CMK (cell line): ENCODE measurements at regions not wholly inside any gene's neighbourhood (a gene's known extent, or its start where the extent isn't known, plus 50 kb on each side); places are given as distances from the start of the nearest gene placed in this dataset.

Experiments used
- DNase-seq: peaks from one replicate; pipeline ENCODE4 v3.0.0-alpha.2; 2010; ENCODE audit warnings: low read depth

DNA sequence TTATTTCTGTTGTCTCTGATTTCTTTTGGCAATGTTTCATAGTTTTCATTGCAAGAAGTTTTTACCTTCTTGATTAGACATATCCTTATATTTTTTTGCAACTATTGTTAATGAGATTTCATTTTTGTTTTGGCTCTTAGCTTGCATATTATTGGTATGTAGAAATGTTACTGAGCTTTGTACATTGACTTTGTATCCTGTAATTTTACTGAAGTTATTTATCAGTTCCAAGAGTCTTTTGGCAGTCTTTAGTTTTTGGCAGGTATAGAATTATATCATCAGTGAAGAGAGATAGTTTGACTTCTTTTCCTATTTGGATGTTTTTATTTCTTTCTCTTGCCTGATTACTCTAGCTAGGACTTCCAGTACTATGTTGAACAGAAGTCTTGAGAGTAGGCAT lies 375.7 kb downstream of the TDRD3 start:
- no peak for DNase-seq

DNA sequence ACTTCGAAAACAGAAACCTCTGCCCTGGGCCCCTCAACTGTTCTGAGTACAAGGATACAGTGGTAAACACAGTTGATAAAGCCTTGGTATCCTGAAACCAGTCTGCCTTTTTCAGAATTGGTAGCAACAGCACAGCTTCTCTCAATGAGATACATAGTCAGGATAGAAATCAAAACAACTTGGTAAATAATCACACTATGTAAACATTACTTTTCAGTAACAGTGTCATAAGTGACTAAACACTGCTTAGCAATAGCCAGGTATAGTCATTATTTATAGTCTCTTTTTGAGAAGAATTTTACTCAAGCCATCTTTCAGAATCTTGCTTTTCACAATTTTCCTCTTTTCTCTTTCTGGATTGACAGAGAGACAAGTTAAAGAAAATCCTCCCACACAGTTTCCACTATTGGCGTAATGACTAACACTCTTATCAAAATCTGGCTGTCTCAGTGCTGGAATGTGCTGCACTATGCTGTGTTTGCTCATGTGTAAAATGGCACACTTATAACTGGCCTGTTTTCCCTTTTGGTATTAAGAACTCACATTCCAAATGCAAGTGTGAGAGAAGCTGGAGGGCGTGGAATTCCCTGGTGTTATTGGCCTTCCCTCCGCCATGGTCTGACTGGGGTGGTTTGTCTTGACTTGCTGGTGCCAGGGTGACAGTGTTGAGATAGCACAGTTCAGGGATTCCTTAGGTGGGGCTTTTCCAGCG lies 368.8 kb downstream of the TDRD3 start:
- DNase-seq: no peak

- peak; percentile 95 for DNase-seq
Measured at GRCh38 chr13:60759499-60759898, 362.5 kb downstream of the TDRD3 start.

- DNase-seq: no peak
Measured at GRCh38 chr13:60758637-60759036, 361.6 kb downstream of the TDRD3 start.

GRCh38 chr13:60757501-60758215 lies 360.6 kb downstream of the TDRD3 start:
- no peak for DNase-seq

GRCh38 chr13:60756306-60756705 lies 359.3 kb downstream of the TDRD3 start:
- no peak for DNase-seq

- DNase-seq: no peak
Measured at GRCh38 chr13:60755380-60756163, 358.6 kb downstream of the TDRD3 start.

DNA sequence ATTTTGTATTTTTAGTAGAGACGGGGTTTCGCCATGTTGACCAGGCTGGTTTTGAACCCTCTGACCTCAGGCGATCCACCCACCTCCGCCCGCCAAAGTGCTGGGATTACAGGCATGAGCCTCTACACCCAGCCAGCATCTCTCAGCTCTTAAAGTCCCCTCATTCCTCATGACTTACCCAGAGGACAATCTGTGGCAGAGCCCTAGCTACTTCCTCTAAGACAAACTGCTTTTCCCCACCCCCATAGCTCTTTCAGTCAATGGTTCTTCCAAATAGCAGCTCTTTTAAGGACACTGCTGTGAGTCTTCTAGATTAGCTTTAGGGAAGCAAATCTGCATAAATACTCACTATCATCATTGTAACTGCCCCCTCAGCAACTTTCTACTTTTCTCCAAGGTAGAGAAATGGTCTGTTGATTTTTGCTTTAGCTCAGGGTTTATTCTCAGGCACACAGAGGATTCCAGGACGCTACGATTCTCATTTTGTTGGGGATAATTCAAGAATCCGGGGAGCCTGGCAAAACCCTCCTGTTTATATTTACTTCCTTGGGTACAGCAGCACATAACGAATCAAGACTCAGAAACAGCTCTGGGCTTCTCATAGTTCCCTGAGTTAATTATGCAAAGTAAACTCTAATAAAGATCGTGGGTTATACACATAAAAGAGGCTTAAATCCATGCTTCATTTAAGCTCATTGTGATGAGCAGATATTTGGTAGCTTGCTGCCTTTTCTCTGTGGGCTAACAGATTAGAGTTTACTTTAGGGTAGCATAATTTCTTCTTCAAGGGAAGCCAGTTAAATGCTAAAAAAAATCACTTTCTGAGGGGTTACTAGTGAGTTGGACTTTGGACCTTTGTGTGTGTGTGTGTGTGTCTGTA lies 357.4 kb downstream of the TDRD3 start:
- peak; percentile 52 for DNase-seq

DNA sequence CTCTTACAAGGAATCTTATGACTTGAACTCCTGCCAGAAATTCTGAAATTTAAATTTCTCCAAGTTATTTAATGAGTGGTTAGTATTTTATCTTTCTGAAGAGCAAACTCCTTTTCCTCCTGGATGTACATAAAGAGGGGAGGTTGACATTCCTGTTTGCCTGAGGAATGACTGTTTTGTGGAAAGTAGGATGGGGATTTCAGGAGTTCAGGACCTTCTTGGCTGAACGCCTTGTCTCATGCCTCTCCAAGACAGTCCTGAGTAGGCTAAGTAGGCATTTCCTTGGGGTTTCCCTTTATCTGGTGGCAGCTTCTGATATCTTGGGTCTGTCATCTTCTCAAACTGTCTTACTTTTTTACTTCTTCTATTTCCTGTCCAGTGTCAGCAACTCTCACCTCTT lies 356.6 kb downstream of the TDRD3 start:
- no peak for DNase-seq

GRCh38 chr13:60745343-60745742 lies 348.3 kb downstream of the TDRD3 start:
- DNase-seq: no peak

GRCh38 chr13:60733933-60734332 lies 336.9 kb downstream of the TDRD3 start:
- DNase-seq: no peak

DNA sequence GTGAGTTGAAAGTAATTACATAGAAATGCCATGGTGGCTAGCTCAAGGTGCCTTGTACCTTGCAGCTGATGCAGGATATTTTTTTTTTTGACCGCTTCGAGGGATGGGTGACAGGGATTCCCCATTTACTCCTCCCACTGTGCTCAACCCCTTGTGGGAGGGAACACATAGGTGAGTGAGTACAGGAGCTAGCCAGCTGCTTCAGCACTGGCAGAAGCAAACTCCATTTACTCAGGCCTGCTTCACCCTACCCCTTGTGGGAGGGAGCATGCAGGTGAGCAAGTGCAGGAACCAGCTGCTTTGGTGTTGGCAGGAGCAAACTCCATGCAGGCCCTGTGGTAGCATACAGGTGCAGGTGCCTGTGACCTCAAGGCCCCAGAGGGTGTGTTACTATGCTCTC lies 330.1 kb downstream of the TDRD3 start:
- no peak for DNase-seq

DNA sequence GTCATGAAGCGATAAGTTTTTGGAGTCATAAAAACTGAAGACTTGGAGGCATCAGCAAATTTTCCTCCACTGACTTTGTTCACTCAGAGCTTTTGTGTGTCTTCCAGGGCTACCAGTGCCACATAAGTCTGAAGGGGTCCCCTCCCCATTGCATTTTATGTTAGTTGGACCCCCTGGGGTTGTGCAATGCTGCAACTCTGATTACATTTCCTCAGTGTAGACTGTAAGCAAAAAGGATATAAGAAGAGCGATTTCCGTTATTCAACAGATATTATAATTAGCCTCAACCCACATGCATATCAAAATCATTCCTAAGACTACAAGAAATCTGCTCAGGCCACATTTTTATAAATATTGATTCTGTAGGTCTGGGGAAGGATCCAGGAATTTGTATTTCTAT lies 324.0 kb downstream of the TDRD3 start:
- DNase-seq: no peak

DNA sequence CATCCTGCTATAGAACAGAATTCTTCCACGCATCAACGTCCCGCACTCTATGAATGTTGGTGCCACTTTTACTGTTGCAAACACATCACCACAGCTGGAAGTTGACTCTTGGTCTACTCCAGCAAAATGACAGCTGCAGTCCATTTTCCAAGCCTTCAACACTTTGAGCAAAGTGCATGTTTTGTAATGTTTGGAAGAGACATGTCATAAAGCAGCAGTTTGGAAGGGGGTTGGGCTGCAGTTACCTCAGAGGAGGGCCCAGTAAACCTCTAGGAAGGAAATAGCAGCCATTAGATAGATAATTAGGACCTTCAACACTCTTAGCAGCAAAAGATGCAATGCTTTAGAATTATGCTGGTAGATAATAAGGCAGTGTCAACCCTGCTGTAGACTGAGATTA lies 323.6 kb downstream of the TDRD3 start:
- DNase-seq: no peak

DNA sequence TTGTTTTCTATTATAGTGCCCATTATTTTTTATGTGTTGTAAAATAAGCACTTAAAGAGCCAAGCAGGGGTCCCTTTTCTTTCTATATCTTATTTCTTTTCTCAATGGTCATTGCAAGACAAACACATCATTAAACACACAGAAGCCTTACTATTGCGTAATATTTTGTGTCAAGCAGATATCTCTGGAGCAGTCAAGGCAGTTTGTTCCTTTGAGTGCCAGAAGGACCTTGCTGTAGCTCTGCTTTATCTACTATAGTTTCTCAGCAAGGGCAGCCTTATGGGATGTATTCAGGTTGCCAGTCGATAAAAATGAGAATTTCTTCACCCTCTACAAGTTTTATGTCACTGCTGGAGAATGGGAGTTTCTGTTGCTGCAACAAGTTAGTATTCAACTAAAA lies 319.3 kb downstream of the TDRD3 start:
- no peak for DNase-seq

DNA sequence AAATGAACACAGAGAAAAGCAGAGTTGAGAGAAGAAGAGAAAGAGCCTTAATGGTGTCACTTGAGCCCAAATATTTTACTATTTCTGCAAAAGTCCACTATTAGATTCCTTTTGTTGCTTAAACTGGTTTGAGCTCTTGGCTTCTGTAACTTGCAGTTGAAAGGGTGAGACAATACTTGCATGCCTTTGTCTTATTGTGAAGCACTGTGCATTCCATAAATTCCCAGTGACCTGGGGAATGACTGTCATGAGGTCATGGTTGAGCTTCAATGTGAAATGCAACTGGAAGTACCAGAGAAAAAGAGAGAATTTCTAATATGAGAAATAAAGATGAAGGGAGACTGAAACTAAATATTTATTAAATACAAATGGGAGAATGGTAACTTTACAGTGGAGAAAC lies 310.9 kb downstream of the TDRD3 start:
- DNase-seq: no peak

GRCh38 chr13:60701895-60702294 lies 304.9 kb downstream of the TDRD3 start:
- no peak for DNase-seq

DNA sequence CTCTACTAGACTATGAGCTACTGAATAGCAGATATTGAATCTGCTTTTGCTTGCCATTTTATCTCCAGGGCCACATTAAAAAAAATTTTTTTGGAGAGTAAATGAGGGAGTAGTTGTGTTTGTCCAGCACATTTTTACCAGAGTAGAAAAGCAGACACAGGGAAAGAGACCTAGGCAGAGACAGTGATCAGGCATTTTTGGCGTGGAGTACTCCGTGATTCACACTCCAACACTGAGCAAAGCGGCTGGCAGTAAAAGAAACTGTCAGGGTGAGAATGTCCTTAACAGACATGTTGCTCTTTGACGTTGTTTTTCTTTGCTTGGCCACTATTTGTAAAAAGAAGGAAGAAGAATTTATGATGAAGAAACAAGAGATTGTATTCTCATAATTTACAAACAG lies 304.0 kb downstream of the TDRD3 start:
- no peak for DNase-seq

DNA sequence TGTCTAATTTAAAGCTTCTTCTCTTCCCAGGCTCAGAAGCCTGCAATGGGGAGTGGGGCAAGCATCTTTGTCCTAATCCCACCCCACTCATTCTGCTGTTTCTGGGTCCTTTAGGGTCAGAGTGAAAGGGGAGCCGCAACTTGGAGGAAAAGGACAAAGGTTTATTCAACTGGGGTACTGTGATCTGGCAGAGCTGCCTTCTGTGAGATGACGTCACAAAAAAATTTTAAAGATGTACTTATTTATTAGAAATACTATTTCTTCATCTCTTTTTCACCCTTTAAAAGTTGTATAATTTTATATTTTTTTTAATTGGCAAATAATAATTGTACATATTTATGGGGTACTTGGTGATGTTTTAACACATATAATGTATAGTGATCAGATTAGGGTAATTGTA lies 302.6 kb downstream of the TDRD3 start:
- DNase-seq: no peak

DNA sequence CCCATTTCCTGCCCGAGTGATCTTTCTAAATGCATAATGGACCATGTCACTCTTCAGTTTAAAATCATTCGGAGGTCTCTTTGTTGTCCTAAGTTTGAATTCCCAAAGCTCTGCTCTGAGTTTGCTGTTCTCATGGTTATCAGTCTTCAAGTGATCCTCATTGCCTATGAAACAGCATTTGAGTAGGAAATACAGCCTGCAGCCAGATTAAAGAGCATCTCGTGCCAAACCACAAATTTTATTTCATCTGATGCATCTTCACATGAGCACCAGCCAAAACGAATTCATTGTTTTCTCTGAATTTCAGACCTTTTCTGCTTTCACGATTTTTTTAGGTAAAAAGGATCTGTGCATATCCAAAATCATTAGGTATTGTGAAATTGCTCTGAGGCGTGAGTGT lies 299.6 kb downstream of the TDRD3 start:
- no peak for DNase-seq

- no peak for DNase-seq
Measured at GRCh38 chr13:60691268-60691667, 294.2 kb downstream of the TDRD3 start.

- no peak for DNase-seq
Measured at GRCh38 chr13:60690604-60691003, 293.6 kb downstream of the TDRD3 start.
